ENCODE measurements at regions not wholly inside any gene's neighbourhood (a gene's known extent, or its start where the extent isn't known, plus 50 kb on each side); places are given as distances from the start of the nearest gene placed in this dataset.

DNA sequence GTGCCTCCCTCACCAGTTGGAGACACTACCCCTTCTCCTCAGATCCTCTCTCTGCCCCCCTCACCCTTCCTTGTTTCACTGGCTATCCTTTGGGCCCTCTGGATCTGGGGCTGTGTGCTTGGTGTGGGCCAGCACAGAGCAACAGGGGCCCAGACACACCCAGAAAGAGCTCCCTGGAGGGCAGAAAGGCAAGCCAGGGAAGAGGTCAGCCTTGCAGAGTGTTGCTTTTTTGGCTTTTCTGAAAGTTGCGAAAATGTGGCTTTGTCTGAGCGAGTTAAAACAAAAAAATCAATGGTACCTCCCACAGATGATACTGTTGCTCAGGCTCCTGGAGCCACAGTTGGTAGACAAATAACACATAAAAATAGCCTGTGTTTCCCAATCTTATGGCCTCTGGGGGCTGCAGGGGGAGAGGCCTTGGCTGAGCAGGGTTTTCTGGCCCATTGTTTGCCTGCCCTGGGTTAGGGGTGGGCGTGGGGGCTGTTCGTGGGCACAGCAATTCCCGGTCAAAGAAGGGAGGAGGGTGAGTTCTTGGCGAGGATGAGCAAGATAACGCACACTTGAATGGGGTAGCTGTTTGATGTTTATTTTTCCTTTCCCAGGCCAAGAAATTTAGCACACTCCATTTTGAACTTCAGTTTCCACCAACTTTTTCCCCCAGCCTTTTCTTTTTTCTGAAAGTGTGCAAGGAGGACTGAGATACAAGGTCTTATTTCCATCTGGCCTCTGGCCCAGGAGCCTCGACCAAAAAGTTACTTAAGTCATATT lies 167.0 kb upstream of the HAAO start:
- CTCF ChIA-PET, result interaction anchor here (0.7 kb wide), 1 partner anchor 270 kb away, joined by 3 read pairs; no protein-coding TSS in a partner anchor
- H3K4me3 Mint-ChIP-seq, result no peak overlapping the region
- POLR2A ChIA-PET, result no interaction called here
- no peaks in the 10 kb centered on the region for H3K36me3 Mint-ChIP-seq (ENCODE audit: low read depth)
- no peaks in the 10 kb centered on the region for H3K9me3 Mint-ChIP-seq
- no peak for DNase-seq
- H3K27ac Mint-ChIP-seq, result no peak overlapping the region
- peaks cover 11% of the 10 kb centered on the region for H3K4me1 Mint-ChIP-seq
- H3K27me3 Mint-ChIP-seq, result peaks cover 12% of the 10 kb centered on the region

GRCh38 chr2:42958741-42959233 lies 166.4 kb upstream of the HAAO start:
- CTCF ChIA-PET, result interaction anchor here (0.7 kb wide), 1 partner anchor 271 kb away, joined by 3 read pairs; no protein-coding TSS in a partner anchor
- DNase-seq, result no peak
- Mint-ChIP-seq H3K9me3 (no peaks in the 10 kb centered on the region), H3K27ac (no peak overlapping the region), H3K36me3 (ENCODE audit: low read depth) (no peaks in the 10 kb centered on the region), H3K27me3 (peaks cover 12% of the 10 kb centered on the region), H3K4me3 (no peak overlapping the region), H3K4me1 (peaks cover 11% of the 10 kb centered on the region)
- POLR2A ChIA-PET, result no interaction called here

GRCh38 chr2:42957861-42958301 lies 165.5 kb upstream of the HAAO start:
- no peaks in the 10 kb centered on the region for H3K9me3 Mint-ChIP-seq
- peaks cover 10% of the 10 kb centered on the region for H3K27me3 Mint-ChIP-seq
- no peak overlapping the region for H3K4me3 Mint-ChIP-seq
- no peak overlapping the region for H3K27ac Mint-ChIP-seq
- peaks cover 8% of the 10 kb centered on the region for H3K4me1 Mint-ChIP-seq
- H3K36me3 Mint-ChIP-seq (ENCODE audit: low read depth), result no peaks in the 10 kb centered on the region
- DNase-seq, result no peak
- ChIA-PET CTCF (interaction anchor here (0.5 kb wide), 1 partner anchor 518 kb away, joined by 4 read pairs; no protein-coding TSS in a partner anchor), POLR2A (no interaction called here)

GRCh38 chr2:42957109-42957860 lies 164.9 kb upstream of the HAAO start:
- Mint-ChIP-seq H3K36me3 (ENCODE audit: low read depth) (no peaks in the 10 kb centered on the region), H3K4me3 (no peak overlapping the region), H3K9me3 (no peaks in the 10 kb centered on the region), H3K4me1 (peaks cover 3% of the 10 kb centered on the region), H3K27ac (no peak overlapping the region), H3K27me3 (peaks cover 5% of the 10 kb centered on the region)
- POLR2A ChIA-PET, result no interaction called here
- CTCF ChIA-PET, result interaction anchor here (0.5 to 1.2 kb wide), 2 partner anchors 13 to 518 kb away, joined by 3 to 4 read pairs; no protein-coding TSS in a partner anchor
- no peak for DNase-seq

- no peaks in the 10 kb centered on the region for H3K9me3 Mint-ChIP-seq
- POLR2A ChIA-PET, result no interaction called here
- H3K27ac Mint-ChIP-seq, result no peak overlapping the region
- H3K4me1 Mint-ChIP-seq, result no peaks in the 10 kb centered on the region
- no peak for DNase-seq
- H3K36me3 Mint-ChIP-seq (ENCODE audit: low read depth), result no peaks in the 10 kb centered on the region
- peaks cover 2% of the 10 kb centered on the region for H3K27me3 Mint-ChIP-seq
- H3K4me3 Mint-ChIP-seq, result no peak overlapping the region
- CTCF ChIA-PET, result interaction anchor here (1.3 kb wide), 1 partner anchor 10 kb away, joined by 3 read pairs; no protein-coding TSS in a partner anchor
These were observed 162.0 kb upstream of the HAAO start for GRCh38 chr2:42954227-42954962.

- Mint-ChIP-seq H3K9me3 (no peaks in the 10 kb centered on the region), H3K4me3 (no peak overlapping the region), H3K36me3 (ENCODE audit: low read depth) (no peaks in the 10 kb centered on the region), H3K27ac (no peak overlapping the region), H3K27me3 (peaks cover 3% of the 10 kb centered on the region), H3K4me1 (no peaks in the 10 kb centered on the region)
- no peak for DNase-seq
- POLR2A ChIA-PET, result no interaction called here
- CTCF ChIA-PET, result no interaction called here
These were observed 160.8 kb upstream of the HAAO start for GRCh38 chr2:42953216-42953615.

DNA sequence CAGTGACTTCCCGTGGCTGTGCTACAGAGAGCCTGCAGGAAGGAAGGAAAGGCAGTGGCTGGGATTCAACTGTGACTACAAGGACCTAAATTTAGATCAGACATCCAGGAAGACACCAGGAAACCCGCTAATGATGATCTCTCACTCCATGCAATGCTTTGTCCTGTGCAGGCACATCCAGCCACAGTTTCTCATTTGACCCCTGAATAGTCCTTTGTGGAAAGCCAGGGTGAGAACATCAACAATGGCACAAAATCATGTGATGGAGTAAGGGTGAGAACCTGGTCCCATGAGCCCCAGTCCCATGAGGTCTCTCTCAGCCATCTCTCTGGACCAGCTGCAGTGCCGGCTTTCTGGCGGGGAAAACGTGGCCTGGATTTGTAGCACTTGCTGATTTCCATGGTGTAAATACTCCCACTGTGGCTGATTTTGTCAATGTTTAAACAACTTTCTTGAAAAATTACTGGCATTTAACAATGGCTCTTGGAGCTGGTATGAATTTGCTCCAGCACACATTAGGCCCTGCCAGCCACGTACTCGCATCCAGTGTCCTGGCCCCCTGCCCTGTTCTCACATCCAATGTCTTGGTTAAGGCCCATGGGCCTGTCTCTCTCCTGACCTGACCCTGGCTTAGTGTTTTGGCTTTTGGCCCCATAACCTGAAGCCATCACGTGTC lies 159.0 kb upstream of the HAAO start:
- CTCF ChIA-PET, result interaction anchor here (0.6 kb wide), 1 partner anchor 272 kb away, joined by 3 read pairs; no protein-coding TSS in a partner anchor
- Mint-ChIP-seq H3K4me3 (no peak overlapping the region), H3K27ac (no peak overlapping the region), H3K36me3 (ENCODE audit: low read depth) (no peaks in the 10 kb centered on the region), H3K4me1 (peaks cover 4% of the 10 kb centered on the region), H3K27me3 (peaks cover 4% of the 10 kb centered on the region), H3K9me3 (no peaks in the 10 kb centered on the region)
- DNase-seq, result no peak
- POLR2A ChIA-PET, result no interaction called here

DNA sequence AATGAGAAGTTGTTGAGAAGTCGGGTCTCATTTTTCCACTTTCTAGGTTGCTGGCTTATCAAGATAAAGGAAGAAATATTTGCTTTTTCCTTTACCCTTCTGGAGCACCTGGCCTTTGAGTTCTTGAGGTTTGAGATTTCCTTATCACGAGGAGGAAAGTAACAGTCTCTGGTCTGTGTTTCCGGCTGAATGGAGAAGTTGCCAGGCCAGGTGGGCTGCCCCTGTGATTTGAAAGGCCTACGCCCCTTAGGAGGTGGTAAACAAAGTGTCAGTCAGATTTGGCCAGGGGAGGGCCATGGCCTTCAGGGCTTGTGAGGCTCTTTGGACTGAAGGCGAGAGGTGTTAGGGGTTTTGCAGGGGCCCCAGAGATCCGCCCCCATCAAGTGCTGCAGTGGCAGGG lies 156.7 kb upstream of the HAAO start:
- Mint-ChIP-seq H3K9me3 (no peaks in the 10 kb centered on the region), H3K4me3 (no peak overlapping the region), H3K27ac (no peak overlapping the region), H3K4me1 (peaks cover 4% of the 10 kb centered on the region), H3K27me3 (peaks cover 2% of the 10 kb centered on the region), H3K36me3 (ENCODE audit: low read depth) (no peaks in the 10 kb centered on the region)
- no peak for DNase-seq
- CTCF ChIA-PET, result interaction anchor here (1.3 kb wide), 1 partner anchor 13 kb away, joined by 5 read pairs; no protein-coding TSS in a partner anchor
- POLR2A ChIA-PET, result no interaction called here

GRCh38 chr2:42947809-42948600 lies 155.6 kb upstream of the HAAO start:
- H3K9me3 Mint-ChIP-seq, result no peaks in the 10 kb centered on the region
- POLR2A ChIA-PET, result no interaction called here

DNA sequence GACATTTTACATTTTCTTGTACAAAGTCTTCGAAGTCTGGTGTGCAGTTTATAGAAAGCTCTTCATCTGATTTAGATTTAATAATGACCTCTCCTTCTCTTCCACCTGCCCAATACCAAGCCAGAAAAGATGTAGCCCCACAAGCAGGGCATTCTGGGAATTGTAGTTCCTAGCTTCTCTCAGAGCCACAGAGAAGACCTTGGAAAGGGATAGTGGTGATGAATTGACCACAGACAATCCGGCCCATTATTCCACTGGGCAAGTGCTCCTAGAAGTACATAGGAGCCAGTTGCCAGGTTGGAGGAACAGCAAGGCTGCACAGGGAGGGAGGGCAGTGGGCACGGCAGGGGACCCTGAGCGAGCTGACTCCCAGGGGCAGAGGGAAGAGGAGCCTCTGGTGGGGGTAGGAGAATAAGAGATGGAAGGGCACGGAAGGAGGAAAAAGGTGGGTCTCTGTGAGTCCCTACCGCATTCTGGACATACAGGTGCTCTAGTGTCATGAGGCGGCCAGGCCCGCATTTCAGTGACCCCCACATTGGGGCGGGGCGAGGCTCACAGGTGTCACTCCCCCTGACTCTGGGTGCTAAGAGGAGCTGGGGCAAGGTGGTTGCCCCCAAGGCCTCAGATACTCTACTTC lies 152.5 kb upstream of the HAAO start:
- Mint-ChIP-seq H3K27me3 (peaks cover 2% of the 10 kb centered on the region), H3K27ac (no peak overlapping the region), H3K36me3 (ENCODE audit: low read depth) (no peaks in the 10 kb centered on the region), H3K9me3 (no peaks in the 10 kb centered on the region), H3K4me1 (peaks cover 4% of the 10 kb centered on the region), H3K4me3 (no peak overlapping the region)
- ChIA-PET CTCF (interaction anchor here (1.2 to 2.0 kb wide), 3 partner anchors 12 to 596 kb away, joined by 3 to 6 read pairs (median 5); no protein-coding TSS in a partner anchor), POLR2A (no interaction called here)
- DNase-seq, result no peak

More at GRCh38 chr2:42947809-42948600, 155.6 kb upstream of the HAAO start:
- CTCF ChIA-PET, result interaction anchor here (0.6 to 2.2 kb wide), 13 partner anchors 16 to 629 kb away, joined by 3 to 12 read pairs (median 3); partner anchors contain the start of gene ZFP36L2
- no peak overlapping the region for H3K4me3 Mint-ChIP-seq
- H3K27ac Mint-ChIP-seq, result no peak overlapping the region
- no peaks in the 10 kb centered on the region for H3K36me3 Mint-ChIP-seq (ENCODE audit: low read depth)
- no peak for DNase-seq
- H3K4me1 Mint-ChIP-seq, result peaks cover 4% of the 10 kb centered on the region
- H3K27me3 Mint-ChIP-seq, result peaks cover 2% of the 10 kb centered on the region

- DNase-seq, result no peak
- no peaks in the 10 kb centered on the region for H3K9me3 Mint-ChIP-seq
- no peak overlapping the region for H3K4me3 Mint-ChIP-seq
- H3K36me3 Mint-ChIP-seq (ENCODE audit: low read depth), result no peaks in the 10 kb centered on the region
- CTCF ChIA-PET, result interaction anchor here (0.8 to 2.0 kb wide), 2 partner anchors 14 to 31 kb away, joined by 3 to 5 read pairs; no protein-coding TSS in a partner anchor
- H3K27ac Mint-ChIP-seq, result no peak overlapping the region
- POLR2A ChIA-PET, result no interaction called here
- H3K27me3 Mint-ChIP-seq, result no peaks in the 10 kb centered on the region
- H3K4me1 Mint-ChIP-seq, result peaks cover 4% of the 10 kb centered on the region
These were observed 150.7 kb upstream of the HAAO start for GRCh38 chr2:42942990-42943493.
